GM23338 (cell line): ENCODE measurements at regions not wholly inside any gene's neighbourhood (a gene's known extent, or its start where the extent isn't known, plus 50 kb on each side); places are given as distances from the start of the nearest gene placed in this dataset.

Experiments used
- ATAC-seq: fragments of 200-7000 bp; cut with Tn5 transposase; 3 replicates; pipeline ENCODE4 v1.9.1; 2020
- DNase-seq: peaks from one replicate; pipeline ENCODE4 v3.0.0-alpha.2; 2015; ENCODE audit warnings: low spot score
- H2AFZ ChIP-seq: fragments of 200-600 bp; sonication (generic); 2 replicates; pipeline ENCODE4 v1.8.0; 2016; ENCODE audit warnings: antibody characterized with exemption, mild to moderate bottlenecking, moderate library complexity
- H3F3A ChIP-seq: fragments of 200-600 bp; sonication (generic); replicated peaks from 2 replicates; pipeline ENCODE4 v1.8.0; 2017; ENCODE audit warnings: antibody characterized with exemption, mixed run types, low read depth
- H3K27ac ChIP-seq: fragments of 200-600 bp; sonication (generic); 2 replicates; pipeline ENCODE4 v1.6.1; 2016; ENCODE audit warnings: low read depth
- H3K27me3 ChIP-seq: fragments of 200-600 bp; sonication (generic); 2 replicates; pipeline ENCODE4 v1.8.0; 2016; ENCODE audit warnings: mild to moderate bottlenecking, mixed run types, moderate library complexity; ENCODE audit not compliant: insufficient read depth
- H3K36me3 ChIP-seq: fragments of 200-600 bp; sonication (generic); 2 replicates; pipeline ENCODE4 v1.8.0; 2016; ENCODE audit warnings: mild to moderate bottlenecking; ENCODE audit not compliant: insufficient read depth
- H3K4me1 ChIP-seq: fragments of 200-600 bp; sonication (generic); 2 replicates; pipeline ENCODE4 v1.8.0; 2016; ENCODE audit warnings: mild to moderate bottlenecking, moderate library complexity; ENCODE audit not compliant: insufficient read depth
- H3K4me2 ChIP-seq: fragments of 200-600 bp; sonication (generic); 2 replicates; pipeline ENCODE4 v1.7.1; 2017; ENCODE audit warnings: mixed run types
- H3K4me3 ChIP-seq: fragments of 200-600 bp; sonication (generic); 2 replicates; pipeline ENCODE4 v1.6.1; 2016; ENCODE audit warnings: mixed run types
- H3K79me2 ChIP-seq: fragments of 200-600 bp; sonication (generic); replicated peaks from 2 replicates; pipeline ENCODE4 v1.8.0; 2017; ENCODE audit warnings: mild to moderate bottlenecking; ENCODE audit not compliant: insufficient read depth
- H3K9me2 ChIP-seq: fragments of 200-600 bp; sonication (generic); 2 replicates; pipeline ENCODE4 v1.8.0; 2017; ENCODE audit not compliant: insufficient read depth
- H4K20me1 ChIP-seq: fragments of 200-600 bp; sonication (generic); replicated peaks from 2 replicates; pipeline ENCODE4 v1.8.0; 2017; ENCODE audit warnings: mild to moderate bottlenecking; ENCODE audit not compliant: insufficient read depth
- H3K27ac Mint-ChIP-seq: 2 replicates; pipeline ENCODE4 v1.8.0; 2020; ENCODE audit warnings: inconsistent platforms, mild to moderate bottlenecking, moderate library complexity, mixed read lengths
- H3K27me3 Mint-ChIP-seq: 3 replicates; pipeline ENCODE4 v1.8.0; 2022; ENCODE audit warnings: low read depth, mild to moderate bottlenecking, moderate library complexity, mixed read lengths, inconsistent platforms; ENCODE audit not compliant: insufficient read depth, poor library complexity
- H3K36me3 Mint-ChIP-seq: 3 replicates; pipeline ENCODE4 v1.8.0; 2021; ENCODE audit warnings: low read depth, mild to moderate bottlenecking, inconsistent platforms, moderate library complexity, mixed read lengths
- H3K4me1 Mint-ChIP-seq: 3 replicates; pipeline ENCODE4 v1.8.0; 2020; ENCODE audit warnings: mild to moderate bottlenecking, inconsistent platforms, mixed read lengths
- H3K4me3 Mint-ChIP-seq: 3 replicates; pipeline ENCODE4 v1.8.0; 2021; ENCODE audit warnings: moderate library complexity, mild to moderate bottlenecking, inconsistent platforms, mixed read lengths
- H3K9me3 Mint-ChIP-seq: 3 replicates; pipeline ENCODE4 v1.8.0; 2020; ENCODE audit warnings: moderate library complexity, mild to moderate bottlenecking, inconsistent platforms, mixed read lengths
- CREB1 ChIP-seq: fragments of 250-450 bp; sonication (Bioruptor Pico); IDR thresholded peaks from 2 replicates; pipeline ENCODE4 v1.5.0; 2020; ENCODE audit warnings: low read depth, mild to moderate bottlenecking, moderate library complexity
- EZH2 ChIP-seq: fragments of 200-600 bp; sonication (generic); IDR thresholded peaks from one replicate; pipeline ENCODE4 v1.8.0; 2017; ENCODE audit warnings: antibody characterized with exemption, mild to moderate bottlenecking, low read depth; ENCODE audit not compliant: unreplicated experiment
- EZH2phosphoT487 ChIP-seq: fragments of 200-600 bp; sonication (generic); IDR thresholded peaks from one replicate; pipeline ENCODE4 v1.8.1; 2018; ENCODE audit warnings: antibody characterized with exemption; ENCODE audit not compliant: unreplicated experiment
- JUNB ChIP-seq: IDR thresholded peaks from one replicate; pipeline ENCODE4 v1.6.1; 2016; ENCODE audit warnings: antibody characterized with exemption; ENCODE audit not compliant: unreplicated experiment
- NANOG ChIP-seq: IDR thresholded peaks from 2 replicates; pipeline ENCODE4 v1.6.1; 2016; ENCODE audit warnings: antibody characterized with exemption, borderline replicate concordance
- POLR2AphosphoS5 ChIP-seq: IDR thresholded peaks from 2 replicates; pipeline ENCODE4 v1.6.1; 2016; ENCODE audit warnings: antibody characterized with exemption, low read depth
- REST ChIP-seq: IDR thresholded peaks from one replicate; pipeline ENCODE4 v1.6.1; 2018; ENCODE audit warnings: antibody characterized with exemption; ENCODE audit not compliant: unreplicated experiment
- STAT1 ChIP-seq: IDR thresholded peaks from one replicate; pipeline ENCODE4 v1.6.1; 2016; ENCODE audit warnings: antibody characterized with exemption; ENCODE audit not compliant: unreplicated experiment
- ZNF114 ChIP-seq: fragments of 250-450 bp; sonication (Bioruptor Pico); IDR thresholded peaks from 2 replicates; pipeline ENCODE4 v1.5.0; 2020; ENCODE audit warnings: mild to moderate bottlenecking, moderate library complexity
- ZNF331 ChIP-seq: fragments of 250-450 bp; sonication (Bioruptor Pico); IDR thresholded peaks from 2 replicates; pipeline ENCODE4 v1.5.0; 2020; ENCODE audit warnings: low read depth, mild to moderate bottlenecking, moderate library complexity
- ZNF462 ChIP-seq: fragments of 250-450 bp; sonication (Bioruptor Pico); IDR thresholded peaks from 2 replicates; pipeline ENCODE4 v1.5.0; 2020; ENCODE audit warnings: mild to moderate bottlenecking, moderate library complexity
- TF ChIP-seq, protein P1 (sequence below): IDR thresholded peaks from 2 replicates; pipeline ENCODE4 v1.6.1; 2016; ENCODE audit warnings: antibody characterized with exemption
- TF ChIP-seq, protein P2 (sequence below), 2 experiments: fragments of 200-600 bp in 1 of 2; sonication (generic) in 1 of 2; conservative IDR thresholded peaks; 2 replicates each; pipeline versions ENCODE4 v1.5.1 to v1.6.1; 2016 to 2017; ENCODE audit warnings: antibody characterized with exemption in 2 of 2, low read depth in 2 of 2, mild to moderate bottlenecking in 2 of 2, moderate library complexity in 1 of 2

DNA sequence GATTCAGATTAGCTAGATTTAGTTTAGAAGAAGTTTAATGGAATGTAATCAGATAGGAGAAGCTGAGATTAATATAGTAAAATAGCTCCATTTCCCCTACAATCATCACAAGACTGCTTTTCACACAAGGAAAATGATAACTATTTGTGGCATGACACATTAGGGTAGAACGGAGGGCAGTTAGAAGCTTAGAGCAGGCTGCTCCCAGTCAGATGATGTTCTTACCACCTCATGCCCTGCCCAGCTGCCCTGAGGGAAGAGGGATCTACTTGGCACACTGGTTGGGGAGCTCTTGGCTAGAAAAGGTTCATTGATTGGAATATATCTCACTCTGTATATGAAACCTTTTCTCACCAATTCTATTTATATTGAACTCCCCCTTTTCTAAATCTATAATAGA is 180.7 kb upstream of the IL15 start:
- Histone ChIP-seq H3K9me2 (no peaks in the 10 kb centered on the region), H3K4me3 (no peak overlapping the region), H3F3A (no peaks in the 10 kb centered on the region), H3K36me3 (no peaks in the 10 kb centered on the region), H3K27me3 (no peaks in the 10 kb centered on the region), H3K4me2 (no peak overlapping the region), H4K20me1 (no peaks in the 10 kb centered on the region), H2AFZ (no peak overlapping the region), H3K79me2 (no peaks in the 10 kb centered on the region), H3K4me1 (no peaks in the 10 kb centered on the region), H3K27ac (no peak overlapping the region)
- H3K4me1 Mint-ChIP-seq: no peaks in the 10 kb centered on the region
- ATAC-seq: no peak
- H3K27me3 Mint-ChIP-seq: no peaks in the 10 kb centered on the region
- DNase-seq: no peak
- no peak overlapping the region for H3K27ac Mint-ChIP-seq
- TF ChIP-seq, protein P1, sequence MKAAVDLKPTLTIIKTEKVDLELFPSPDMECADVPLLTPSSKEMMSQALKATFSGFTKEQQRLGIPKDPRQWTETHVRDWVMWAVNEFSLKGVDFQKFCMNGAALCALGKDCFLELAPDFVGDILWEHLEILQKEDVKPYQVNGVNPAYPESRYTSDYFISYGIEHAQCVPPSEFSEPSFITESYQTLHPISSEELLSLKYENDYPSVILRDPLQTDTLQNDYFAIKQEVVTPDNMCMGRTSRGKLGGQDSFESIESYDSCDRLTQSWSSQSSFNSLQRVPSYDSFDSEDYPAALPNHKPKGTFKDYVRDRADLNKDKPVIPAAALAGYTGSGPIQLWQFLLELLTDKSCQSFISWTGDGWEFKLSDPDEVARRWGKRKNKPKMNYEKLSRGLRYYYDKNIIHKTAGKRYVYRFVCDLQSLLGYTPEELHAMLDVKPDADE: no peak
- TF ChIP-seq ZNF331 (no peak), STAT1 (no peak), REST (no peak), CREB1 (CRISPR knock-in tag) (no peak), JUNB (no peak), NANOG (no peak), EZH2phosphoT487 (no peak), POLR2AphosphoS5 (no peak), ZNF462 (CRISPR knock-in tag) (no peak), EZH2 (no peak), ZNF114 (CRISPR knock-in tag) (no peak)
- TF ChIP-seq, protein P2, sequence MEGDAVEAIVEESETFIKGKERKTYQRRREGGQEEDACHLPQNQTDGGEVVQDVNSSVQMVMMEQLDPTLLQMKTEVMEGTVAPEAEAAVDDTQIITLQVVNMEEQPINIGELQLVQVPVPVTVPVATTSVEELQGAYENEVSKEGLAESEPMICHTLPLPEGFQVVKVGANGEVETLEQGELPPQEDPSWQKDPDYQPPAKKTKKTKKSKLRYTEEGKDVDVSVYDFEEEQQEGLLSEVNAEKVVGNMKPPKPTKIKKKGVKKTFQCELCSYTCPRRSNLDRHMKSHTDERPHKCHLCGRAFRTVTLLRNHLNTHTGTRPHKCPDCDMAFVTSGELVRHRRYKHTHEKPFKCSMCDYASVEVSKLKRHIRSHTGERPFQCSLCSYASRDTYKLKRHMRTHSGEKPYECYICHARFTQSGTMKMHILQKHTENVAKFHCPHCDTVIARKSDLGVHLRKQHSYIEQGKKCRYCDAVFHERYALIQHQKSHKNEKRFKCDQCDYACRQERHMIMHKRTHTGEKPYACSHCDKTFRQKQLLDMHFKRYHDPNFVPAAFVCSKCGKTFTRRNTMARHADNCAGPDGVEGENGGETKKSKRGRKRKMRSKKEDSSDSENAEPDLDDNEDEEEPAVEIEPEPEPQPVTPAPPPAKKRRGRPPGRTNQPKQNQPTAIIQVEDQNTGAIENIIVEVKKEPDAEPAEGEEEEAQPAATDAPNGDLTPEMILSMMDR (conservative IDR thresholded peaks at IDR 0.05; ENCODE audit: low read depth in 2 of 2): no peak
- H3K9me3 Mint-ChIP-seq: no peaks in the 10 kb centered on the region
- H3K36me3 Mint-ChIP-seq: no peaks in the 10 kb centered on the region
- no peak overlapping the region for H3K4me3 Mint-ChIP-seq
